AG04450 (cell line): ENCODE measurements at regions not wholly inside any gene's neighbourhood (a gene's known extent, or its start where the extent isn't known, plus 50 kb on each side); places are given as distances from the start of the nearest gene placed in this dataset.

Experiments used
- CTCF ChIA-PET: fragments of 300-600, 350-600 bp; formaldehyde crosslinking; extraction: SDS; loops from one replicate; lab custom pipeline; 2022; ENCODE audit warnings: antibody characterized with exemption, inconsistent platforms; lab: Charles Lee
- POLR2A ChIA-PET: fragments of 350-600 bp; formaldehyde crosslinking; extraction: SDS; loops from one replicate; lab custom pipeline; 2021; ENCODE audit warnings: antibody characterized with exemption, inconsistent platforms; lab: Yijun Ruan, JAX
- DNase-seq: peaks from one replicate; pipeline ENCODE4 v3.0.0-alpha.2; 2011; ENCODE audit warnings: low read depth, low spot score
- H3K27ac ChIP-seq: one replicate; pipeline ENCODE4 v1.5.1; 2012; ENCODE audit warnings: low read depth, low read length, control low read depth
- H3K27me3 ChIP-seq: one replicate; pipeline ENCODE4 v1.6.0; 2012; ENCODE audit warnings: low read length; ENCODE audit not compliant: control insufficient read depth, insufficient read depth
- H3K4me3 ChIP-seq: 2 replicates; pipeline ENCODE4 v1.5.1; 2011; ENCODE audit warnings: mild to moderate bottlenecking, low read depth, low read length, control low read depth
- H3K9me3 ChIP-seq: 2 replicates; pipeline ENCODE4 v1.5.1; 2012; ENCODE audit warnings: low read length; ENCODE audit not compliant: control insufficient read depth, insufficient read depth
- TF ChIP-seq, protein P1 (sequence below): IDR thresholded peaks from 2 replicates; pipeline ENCODE4 v1.5.1; 2011; ENCODE audit warnings: low read depth, low read length, control low read depth, inconsistent platforms

- Histone ChIP-seq H3K27me3 (no peaks in the 10 kb centered on the region), H3K9me3 (no peaks in the 10 kb centered on the region), H3K27ac (no peak overlapping the region), H3K4me3 (no peak overlapping the region)
- ChIA-PET CTCF (no interaction called here), POLR2A (no interaction called here)
- TF ChIP-seq, protein P1, sequence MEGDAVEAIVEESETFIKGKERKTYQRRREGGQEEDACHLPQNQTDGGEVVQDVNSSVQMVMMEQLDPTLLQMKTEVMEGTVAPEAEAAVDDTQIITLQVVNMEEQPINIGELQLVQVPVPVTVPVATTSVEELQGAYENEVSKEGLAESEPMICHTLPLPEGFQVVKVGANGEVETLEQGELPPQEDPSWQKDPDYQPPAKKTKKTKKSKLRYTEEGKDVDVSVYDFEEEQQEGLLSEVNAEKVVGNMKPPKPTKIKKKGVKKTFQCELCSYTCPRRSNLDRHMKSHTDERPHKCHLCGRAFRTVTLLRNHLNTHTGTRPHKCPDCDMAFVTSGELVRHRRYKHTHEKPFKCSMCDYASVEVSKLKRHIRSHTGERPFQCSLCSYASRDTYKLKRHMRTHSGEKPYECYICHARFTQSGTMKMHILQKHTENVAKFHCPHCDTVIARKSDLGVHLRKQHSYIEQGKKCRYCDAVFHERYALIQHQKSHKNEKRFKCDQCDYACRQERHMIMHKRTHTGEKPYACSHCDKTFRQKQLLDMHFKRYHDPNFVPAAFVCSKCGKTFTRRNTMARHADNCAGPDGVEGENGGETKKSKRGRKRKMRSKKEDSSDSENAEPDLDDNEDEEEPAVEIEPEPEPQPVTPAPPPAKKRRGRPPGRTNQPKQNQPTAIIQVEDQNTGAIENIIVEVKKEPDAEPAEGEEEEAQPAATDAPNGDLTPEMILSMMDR, result no peak
- no peak for DNase-seq
These were observed 61.1 kb downstream of the MAD2L1 start for GRCh38 chr4:120005527-120005926.

GRCh38 chr4:120005076-120005475 is 61.6 kb downstream of the MAD2L1 start:
- POLR2A ChIA-PET, result no interaction called here
- Histone ChIP-seq H3K27me3 (no peaks in the 10 kb centered on the region), H3K27ac (no peak overlapping the region), H3K4me3 (no peak overlapping the region), H3K9me3 (no peaks in the 10 kb centered on the region)
- CTCF ChIA-PET, result interaction anchor here (1.5 kb wide), 1 partner anchor 376 kb away, joined by 3 read pairs; the partner anchor contains the start of gene PDE5A
- DNase-seq, result no peak
- TF ChIP-seq, protein P1, result no peak

GRCh38 chr4:120004054-120004453 is 62.6 kb downstream of the MAD2L1 start:
- no peak for DNase-seq
- TF ChIP-seq, protein P1, result no peak
- no peak overlapping the region for H3K27ac ChIP-seq
- ChIA-PET CTCF (interaction anchor here (1.5 kb wide), 1 partner anchor 375 kb away, joined by 3 read pairs; the partner anchor contains the start of gene PDE5A), POLR2A (no interaction called here)
- no peaks in the 10 kb centered on the region for H3K9me3 ChIP-seq
- H3K4me3 ChIP-seq, result no peak overlapping the region
- no peaks in the 10 kb centered on the region for H3K27me3 ChIP-seq

- ChIA-PET POLR2A (no interaction called here), CTCF (interaction anchor here (1.1 kb wide), 1 partner anchor 19 kb away, joined by 3 read pairs; no protein-coding TSS in a partner anchor)
- no peak overlapping the region for H3K4me3 ChIP-seq
- no peak overlapping the region for H3K27ac ChIP-seq
- DNase-seq, result no peak
- TF ChIP-seq, protein P1, result no peak
- H3K9me3 ChIP-seq, result no peaks in the 10 kb centered on the region
- H3K27me3 ChIP-seq, result no peaks in the 10 kb centered on the region
These were observed 63.5 kb downstream of the MAD2L1 start for GRCh38 chr4:120003193-120003592.

DNA sequence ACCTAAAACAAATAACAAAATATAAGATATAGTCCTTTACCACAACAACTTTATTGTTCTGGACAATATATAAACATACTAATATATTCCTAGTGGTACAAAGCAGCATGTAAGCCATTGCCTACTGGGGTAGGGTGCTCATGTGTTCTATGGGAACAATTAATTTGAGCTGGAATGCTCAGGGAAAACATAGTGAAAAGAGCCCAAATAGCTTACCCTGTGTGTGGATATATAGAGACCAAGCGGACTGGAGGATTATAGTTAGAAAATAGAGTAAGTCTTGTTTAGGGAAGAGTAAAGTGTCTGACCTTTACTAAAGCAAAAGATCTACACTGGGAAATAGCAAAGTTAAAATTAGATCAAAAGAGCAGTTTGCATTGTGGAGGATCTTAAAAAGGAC is 64.8 kb downstream of the MAD2L1 start:
- CTCF ChIA-PET, result no interaction called here
- no peaks in the 10 kb centered on the region for H3K9me3 ChIP-seq
- POLR2A ChIA-PET, result no interaction called here

More for the DNA sequence above, 64.8 kb downstream of the MAD2L1 start:
- H3K27ac ChIP-seq, result no peak overlapping the region
- no peak for DNase-seq
- H3K27me3 ChIP-seq, result no peaks in the 10 kb centered on the region
- no peak overlapping the region for H3K4me3 ChIP-seq
- TF ChIP-seq, protein P1, result no peak
